ENCODE measurements at regions not wholly inside any gene's neighbourhood (a gene's known extent, or its start where the extent isn't known, plus 50 kb on each side); places are given as distances from the start of the nearest gene placed in this dataset.
"Not testable (repeated sequence)": the region's sequence is repeated elsewhere in the genome, so short reads cannot be mapped to it uniquely, and the experiment has no call there.

DNA sequence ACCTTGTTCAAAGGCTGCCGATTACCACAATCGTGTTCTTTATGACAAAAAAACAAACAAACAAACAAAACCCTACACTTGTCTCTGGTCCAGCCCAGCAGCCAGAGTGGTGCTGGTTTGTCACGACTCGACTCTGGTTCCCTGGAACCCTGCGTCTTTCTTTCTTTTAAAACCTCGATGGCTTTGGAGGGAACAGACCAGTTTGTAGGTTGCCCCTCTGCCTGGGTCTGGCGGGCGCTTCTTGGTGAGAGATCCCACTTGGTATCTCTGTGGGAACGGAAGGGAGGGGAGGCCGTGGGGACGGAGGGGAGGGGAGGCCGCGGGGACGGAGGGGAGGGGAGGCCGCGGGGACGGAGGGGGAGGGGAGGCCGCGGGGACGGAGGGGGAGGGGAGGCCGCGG lies 176.2 kb upstream of the ZNF469 start:
- DNase-seq (ENCODE audit: low read depth in 1 of 2, low spot score in 1 of 2); H3K27ac ChIP-seq; CTCF ChIA-PET; H3K4me1 ChIP-seq; ATAC-seq; H3K4me2 ChIP-seq; POLR2A ChIA-PET; H3K9me3 ChIP-seq; H3K4me3 ChIP-seq; FAIRE-seq: not testable (repeated sequence)
- WGBS (ENCODE audit: missing lambda C conversion rate): 89% methylated on average over 8 of the region's 22 CpGs

- ChIA-PET POLR2A (no interaction called here), CTCF (no interaction called here)
- H3K4me3 ChIP-seq: no peak overlapping the region
- no peak for TF ChIP-seq EHMT2 (IDR thresholded peaks at IDR 0.05; ENCODE audit: low read depth)
- no peak for TF ChIP-seq E2F6 (IDR thresholded peaks at IDR 0.05; ENCODE audit: borderline replicate concordance, low read depth)
- no peak for TF ChIP-seq SREBF2 (IDR thresholded peaks at IDR 0.05)
- TF ChIP-seq ZFP36 (IDR thresholded peaks at IDR 0.05; ENCODE audit: borderline replicate concordance, partially characterized antibody): no peak
- TF ChIP-seq HOXB13 (CRISPR knock-in tag; IDR thresholded peaks at IDR 0.05; ENCODE audit: low read depth): no peak
- no peak for TF ChIP-seq EHF (CRISPR knock-in tag; IDR thresholded peaks at IDR 0.05)
- TF ChIP-seq EP300 (IDR thresholded peaks at IDR 0.05): no peak
- no peak for TF ChIP-seq FOSB (CRISPR knock-in tag; IDR thresholded peaks at IDR 0.05)
- no peak for TF ChIP-seq RAD21 (conservative IDR thresholded peaks at IDR 0.05 in 1 of 2, IDR thresholded peaks at IDR 0.05 in 1 of 2)
- no peak for TF ChIP-seq HOXB5 (CRISPR knock-in tag; IDR thresholded peaks at IDR 0.05)
- no peak for TF ChIP-seq ATOH8 (CRISPR knock-in tag; IDR thresholded peaks at IDR 0.05; ENCODE audit: low read depth)
- TF ChIP-seq, protein P1, sequence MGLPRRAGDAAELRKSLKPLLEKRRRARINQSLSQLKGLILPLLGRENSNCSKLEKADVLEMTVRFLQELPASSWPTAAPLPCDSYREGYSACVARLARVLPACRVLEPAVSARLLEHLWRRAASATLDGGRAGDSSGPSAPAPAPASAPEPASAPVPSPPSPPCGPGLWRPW (IDR thresholded peaks at IDR 0.05): no peak
- TF ChIP-seq CBX8 (IDR thresholded peaks at IDR 0.05): no peak
- TF ChIP-seq, protein P2, sequence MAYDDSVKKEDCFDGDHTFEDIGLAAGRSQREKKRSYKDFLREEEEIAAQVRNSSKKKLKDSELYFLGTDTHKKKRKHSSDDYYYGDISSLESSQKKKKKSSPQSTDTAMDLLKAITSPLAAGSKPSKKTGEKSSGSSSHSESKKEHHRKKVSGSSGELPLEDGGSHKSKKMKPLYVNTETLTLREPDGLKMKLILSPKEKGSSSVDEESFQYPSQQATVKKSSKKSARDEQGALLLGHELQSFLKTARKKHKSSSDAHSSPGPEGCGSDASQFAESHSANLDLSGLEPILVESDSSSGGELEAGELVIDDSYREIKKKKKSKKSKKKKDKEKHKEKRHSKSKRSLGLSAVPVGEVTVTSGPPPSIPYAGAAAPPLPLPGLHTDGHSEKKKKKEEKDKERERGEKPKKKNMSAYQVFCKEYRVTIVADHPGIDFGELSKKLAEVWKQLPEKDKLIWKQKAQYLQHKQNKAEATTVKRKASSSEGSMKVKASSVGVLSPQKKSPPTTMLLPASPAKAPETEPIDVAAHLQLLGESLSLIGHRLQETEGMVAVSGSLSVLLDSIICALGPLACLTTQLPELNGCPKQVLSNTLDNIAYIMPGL (CRISPR knock-in tag; IDR thresholded peaks at IDR 0.05; ENCODE audit: borderline replicate concordance): no peak
- TF ChIP-seq ZNF302 (CRISPR knock-in tag; IDR thresholded peaks at IDR 0.05): no peak
- TF ChIP-seq CEBPB (IDR thresholded peaks at IDR 0.05): no peak
- no peak for TF ChIP-seq PHF8 (IDR thresholded peaks at IDR 0.05; ENCODE audit: borderline replicate concordance, low read depth)
- TF ChIP-seq TFCP2L1 (CRISPR knock-in tag; IDR thresholded peaks at IDR 0.05): no peak
- no peak for TF ChIP-seq RCOR1 (IDR thresholded peaks at IDR 0.05; ENCODE audit: low read depth, low read length)
- peaks cover 5% of the 10 kb centered on the region; the same call in 1 of the 3 replicates for H3K9me3 ChIP-seq
- WGBS (ENCODE audit: missing lambda C conversion rate): 80% methylated on average over 10 of the region's 10 CpGs
- DNase-seq (ENCODE audit: low read depth in 1 of 2, low spot score in 1 of 2) (no peak), FAIRE-seq (peak; percentile 28), ATAC-seq (no peak)
- no peak overlapping the region for H3K4me2 ChIP-seq
- H3K4me1 ChIP-seq: no peaks in the 10 kb centered on the region
- H3K27ac ChIP-seq: no peak overlapping the region
Measured at GRCh38 chr16:88208112-88208511, 174.6 kb upstream of the ZNF469 start.

DNA sequence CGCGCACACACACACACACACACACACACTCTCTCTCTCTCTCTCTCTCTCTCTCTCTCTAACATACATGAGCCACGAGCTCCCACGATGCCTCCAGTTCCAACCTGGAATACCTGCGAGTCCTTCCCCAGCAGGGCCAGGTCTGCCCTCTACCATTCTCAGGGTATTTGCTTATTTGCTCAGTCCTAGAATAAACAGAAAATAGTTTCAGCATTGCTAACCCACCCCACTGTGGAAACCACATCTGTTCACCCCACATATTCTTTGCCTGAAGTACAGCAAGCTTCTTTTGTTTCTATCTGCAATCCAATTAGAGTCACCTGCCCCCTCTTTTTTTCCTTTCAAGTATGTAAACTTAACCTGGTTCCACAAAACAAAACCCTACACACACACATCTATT lies 174.0 kb upstream of the ZNF469 start:
- POLR2A ChIA-PET, ATAC-seq: not testable (repeated sequence)
- WGBS (ENCODE audit: missing lambda C conversion rate): 45% methylated on average over 5 of the region's 5 CpGs

DNA sequence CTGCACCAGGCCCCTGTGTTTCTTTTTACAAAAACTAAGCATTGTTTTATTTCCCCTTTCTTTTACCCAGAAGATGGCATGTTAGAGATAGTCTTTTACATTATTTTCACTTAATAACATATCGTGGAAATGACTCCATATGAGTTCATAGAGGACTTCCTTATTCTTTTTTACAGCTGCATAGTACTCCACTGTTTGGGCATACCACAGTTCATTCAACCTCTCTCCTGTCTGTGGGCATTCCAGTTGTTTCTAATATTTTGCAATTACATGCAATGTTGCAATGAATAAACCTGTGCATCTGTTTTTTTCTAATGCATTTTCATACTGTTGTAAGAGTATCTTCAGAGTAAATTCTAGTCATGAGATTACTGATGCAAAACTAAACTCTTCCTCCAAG lies 173.2 kb upstream of the ZNF469 start:
- POLR2A ChIA-PET; H3K4me3 ChIP-seq; DNase-seq (ENCODE audit: low read depth in 1 of 2, low spot score in 1 of 2); ATAC-seq; H3K9me3 ChIP-seq; FAIRE-seq; H3K4me2 ChIP-seq; H3K27ac ChIP-seq; H3K4me1 ChIP-seq: not testable (repeated sequence)
- 23% methylated on average over 1 of the region's 1 CpG for WGBS (ENCODE audit: missing lambda C conversion rate)
- CTCF ChIA-PET: interaction anchor here (0.7 kb wide), 1 partner anchor 39 kb away, joined by 3 read pairs; no protein-coding TSS in a partner anchor

More for the DNA sequence above, 174.0 kb upstream of the ZNF469 start:
- H3K27ac ChIP-seq; FAIRE-seq; DNase-seq (ENCODE audit: low read depth in 1 of 2, low spot score in 1 of 2); H3K4me3 ChIP-seq; H3K4me1 ChIP-seq; H3K9me3 ChIP-seq; H3K4me2 ChIP-seq; CTCF ChIA-PET: not testable (repeated sequence)

GRCh38 chr16:88213937-88214336 lies 168.8 kb upstream of the ZNF469 start:
- 69% methylated on average over 4 of the region's 5 CpGs for WGBS (ENCODE audit: missing lambda C conversion rate)
- CTCF ChIA-PET; H3K27ac ChIP-seq; H3K4me2 ChIP-seq; ATAC-seq; H3K4me3 ChIP-seq; POLR2A ChIA-PET; FAIRE-seq; H3K4me1 ChIP-seq; DNase-seq (ENCODE audit: low read depth in 1 of 2, low spot score in 1 of 2): not testable (repeated sequence)
- H3K9me3 ChIP-seq: peaks cover 23% of the 10 kb centered on the region

- H3K27ac ChIP-seq; CTCF ChIA-PET; FAIRE-seq; H3K4me2 ChIP-seq; H3K4me3 ChIP-seq; DNase-seq (ENCODE audit: low read depth in 1 of 2, low spot score in 1 of 2); POLR2A ChIA-PET; H3K4me1 ChIP-seq: not testable (repeated sequence)
- peaks cover 11% of the 10 kb centered on the region for H3K9me3 ChIP-seq
- peak in 1 of 2 experiments; percentile 22; a peak in 1 of 6 replicates for ATAC-seq
- WGBS (ENCODE audit: missing lambda C conversion rate): 80% methylated on average over 21 of the region's 29 CpGs
Measured at GRCh38 chr16:88221001-88221761, 161.6 kb upstream of the ZNF469 start.
